ENCODE measurements at regions not wholly inside any gene's neighbourhood (a gene's known extent, or its start where the extent isn't known, plus 50 kb on each side); places are given as distances from the start of the nearest gene placed in this dataset.
"Not testable (repeated sequence)": the region's sequence is repeated elsewhere in the genome, so short reads cannot be mapped to it uniquely, and the experiment has no call there.

GRCh38 chr13:64617231-64617630, 2612.9 kb downstream of the PCDH9 start:
- DNase-seq = no peak

- DNase-seq = no peak
Measured at GRCh38 chr13:64591971-64592370, 2638.2 kb downstream of the PCDH9 start.

GRCh38 chr13:64579331-64579730, 2650.8 kb downstream of the PCDH9 start:
- DNase-seq = no peak

- DNase-seq = no peak
Measured at GRCh38 chr13:64568748-64569147, 2661.4 kb downstream of the PCDH9 start.

GRCh38 chr13:64558031-64558430, 2672.1 kb downstream of the PCDH9 start:
- not testable (repeated sequence) for DNase-seq

- DNase-seq = no peak
Measured at GRCh38 chr13:64556376-64556775, 2673.8 kb downstream of the PCDH9 start.

- no peak for DNase-seq
Measured at GRCh38 chr13:64553411-64554129, 2676.6 kb downstream of the PCDH9 start.

- DNase-seq = no peak
Measured at GRCh38 chr13:64551755-64552154, 2678.4 kb downstream of the PCDH9 start.

GRCh38 chr13:64546371-64546770, 2683.8 kb downstream of the PCDH9 start:
- no peak for DNase-seq

- no peak for DNase-seq
Measured at GRCh38 chr13:64540976-64541375, 2689.2 kb downstream of the PCDH9 start.

- no peak for DNase-seq
Measured at GRCh38 chr13:64540468-64540867, 2689.7 kb downstream of the PCDH9 start.

- no peak for DNase-seq
Measured at GRCh38 chr13:64538711-64539110, 2691.4 kb downstream of the PCDH9 start.

GRCh38 chr13:64534302-64534701, 2695.8 kb downstream of the PCDH9 start:
- no peak for DNase-seq

- DNase-seq = no peak
Measured at GRCh38 chr13:64531400-64531799, 2698.7 kb downstream of the PCDH9 start.

GRCh38 chr13:64529874-64530485, 2700.2 kb downstream of the PCDH9 start:
- no peak for DNase-seq

- DNase-seq = no peak
Measured at GRCh38 chr13:64528838-64529237, 2701.3 kb downstream of the PCDH9 start.

- DNase-seq = no peak
Measured at GRCh38 chr13:64527561-64527960, 2702.6 kb downstream of the PCDH9 start.

- no peak for DNase-seq
Measured at GRCh38 chr13:64525687-64526086, 2704.4 kb downstream of the PCDH9 start.

- no peak for DNase-seq
Measured at GRCh38 chr13:64510747-64511146, 2719.4 kb downstream of the PCDH9 start.

GRCh38 chr13:64506246-64506645, 2723.9 kb downstream of the PCDH9 start:
- no peak for DNase-seq

GRCh38 chr13:64505336-64505910, 2724.7 kb downstream of the PCDH9 start:
- no peak for DNase-seq

- no peak for DNase-seq
Measured at GRCh38 chr13:64488731-64489130, 2741.4 kb downstream of the PCDH9 start.

GRCh38 chr13:64482373-64482772, 2747.8 kb downstream of the PCDH9 start:
- no peak for DNase-seq

- DNase-seq = no peak
Measured at GRCh38 chr13:64480672-64481071, 2749.5 kb downstream of the PCDH9 start.

Data from NCI-H1930 (cell line).